Suprapubic skin (tissue), 4 donors: ENCODE measurements at regions not wholly inside any gene's neighbourhood (a gene's known extent, or its start where the extent isn't known, plus 50 kb on each side); places are given as distances from the start of the nearest gene placed in this dataset.

ENCODE experiments used
- DNase-seq, 2 donors: peaks; one replicate each; pipeline ENCODE4 v3.0.0-alpha.2; 2019; ENCODE audit warnings: low spot score in 2 of 2
- H3K27ac ChIP-seq: fragments of 200-600 bp; sonication (generic); one replicate; pipeline ENCODE4 v1.5.1; 2019
- H3K27me3 ChIP-seq: fragments of 200-600 bp; sonication (generic); one replicate; pipeline ENCODE4 v1.5.1; 2019
- H3K36me3 ChIP-seq: fragments of 200-600 bp; sonication (generic); one replicate; pipeline ENCODE4 v1.5.1; 2019
- H3K4me1 ChIP-seq: fragments of 200-600 bp; sonication (generic); one replicate; pipeline ENCODE4 v1.5.1; 2019
- H3K4me3 ChIP-seq: fragments of 200-600 bp; sonication (generic); one replicate; pipeline ENCODE4 v1.5.1; 2019; ENCODE audit warnings: mild to moderate bottlenecking
- H3K9me3 ChIP-seq: fragments of 200-600 bp; sonication (generic); one replicate; pipeline ENCODE4 v1.5.1; 2019
- CTCF ChIP-seq, 2 donors: fragments of 200-600 bp in 1 of 2; fragments of 450-650 bp in 1 of 2; sonication (generic) in 1 of 2; IDR thresholded peaks; one replicate each; pipeline ENCODE4 v1.5.1; 2016 to 2019; ENCODE audit warnings: antibody characterized with exemption in 2 of 2, mild to moderate bottlenecking in 1 of 2, moderate library complexity in 1 of 2
- EP300 ChIP-seq: sonication (generic); formaldehyde crosslinking; IDR thresholded peaks from one replicate; pipeline ENCODE4 v1.6.1; 2017; ENCODE audit warnings: antibody characterized with exemption
- POLR2A ChIP-seq, 2 donors: fragments of 450-650 bp; IDR thresholded peaks; one replicate each; pipeline ENCODE4 v1.6.1; 2017; ENCODE audit warnings: antibody characterized with exemption in 2 of 2, mild to moderate bottlenecking in 2 of 2, moderate library complexity in 2 of 2
- POLR2AphosphoS5 ChIP-seq, 3 donors: sonication (generic); formaldehyde crosslinking; IDR thresholded peaks; one replicate each; pipeline ENCODE4 v1.6.1; 2017; ENCODE audit warnings: antibody characterized with exemption in 3 of 3
- WGBS: methylation state at CpG from one replicate; pipeline ENCODE4 v1.1.5; 2018; 5-methylcytosine and 5-hydroxymethylcytosine counted together

GRCh38 chr17:34764716-34765115 is 185.3 kb downstream of the TMEM132E start:
- Histone ChIP-seq H3K4me1 (no peaks in the 10 kb centered on the region), H3K36me3 (no peaks in the 10 kb centered on the region), H3K9me3 (no peaks in the 10 kb centered on the region), H3K27me3 (peaks cover 11% of the 10 kb centered on the region), H3K4me3 (no peak overlapping the region), H3K27ac (no peak overlapping the region)
- no peak for TF ChIP-seq POLR2A (IDR thresholded peaks at IDR 0.05)
- no peak for TF ChIP-seq POLR2AphosphoS5 (IDR thresholded peaks at IDR 0.05)
- no peak for TF ChIP-seq CTCF (IDR thresholded peaks at IDR 0.05)
- TF ChIP-seq EP300: no peak
- DNase-seq: peak in 1 of 2 donors; percentile 11
- WGBS: 82% methylated on average over 3 of the region's 3 CpGs

- no peak overlapping the region for H3K27ac ChIP-seq
- TF ChIP-seq POLR2AphosphoS5 (IDR thresholded peaks at IDR 0.05) (no peak), CTCF (IDR thresholded peaks at IDR 0.05) (no peak), POLR2A (IDR thresholded peaks at IDR 0.05) (no peak), EP300 (no peak)
- 84% methylated on average over 4 of the region's 7 CpGs for WGBS
- no peaks in the 10 kb centered on the region for H3K36me3 ChIP-seq
- H3K4me3 ChIP-seq: no peak overlapping the region
- no peaks in the 10 kb centered on the region for H3K4me1 ChIP-seq
- DNase-seq: peak; percentile 28 to 34
- H3K9me3 ChIP-seq: no peaks in the 10 kb centered on the region
- H3K27me3 ChIP-seq: peaks cover 11% of the 10 kb centered on the region
Measured at GRCh38 chr17:34763728-34764665, 184.6 kb downstream of the TMEM132E start.

- peaks cover 17% of the 10 kb centered on the region for H3K27me3 ChIP-seq
- TF ChIP-seq POLR2A (IDR thresholded peaks at IDR 0.05): no peak
- no peak for TF ChIP-seq EP300
- no peak for TF ChIP-seq CTCF (IDR thresholded peaks at IDR 0.05)
- H3K4me3 ChIP-seq: no peak overlapping the region
- H3K27ac ChIP-seq: no peak overlapping the region
- 46% methylated on average over 3 of the region's 3 CpGs for WGBS
- H3K4me1 ChIP-seq: no peaks in the 10 kb centered on the region
- no peaks in the 10 kb centered on the region for H3K36me3 ChIP-seq
- DNase-seq: peak in 1 of 2 donors; percentile 23
- no peaks in the 10 kb centered on the region for H3K9me3 ChIP-seq
Measured at GRCh38 chr17:34762078-34762477, 182.7 kb downstream of the TMEM132E start.

- no peak for DNase-seq
- Histone ChIP-seq H3K4me3 (no peak overlapping the region), H3K36me3 (no peaks in the 10 kb centered on the region), H3K27me3 (peaks cover 21% of the 10 kb centered on the region), H3K9me3 (no peaks in the 10 kb centered on the region), H3K27ac (no peak overlapping the region), H3K4me1 (no peaks in the 10 kb centered on the region)
- no peak for TF ChIP-seq POLR2A (IDR thresholded peaks at IDR 0.05)
- no peak for TF ChIP-seq CTCF (IDR thresholded peaks at IDR 0.05)
- no peak for TF ChIP-seq POLR2AphosphoS5 (IDR thresholded peaks at IDR 0.05)
- TF ChIP-seq EP300: no peak
- 67% methylated on average over 4 of the region's 4 CpGs for WGBS
Measured at GRCh38 chr17:34761646-34762045, 182.3 kb downstream of the TMEM132E start.

GRCh38 chr17:34760931-34761495 is 181.6 kb downstream of the TMEM132E start:
- peak in 1 of 2 donors; percentile 54 for DNase-seq
- Histone ChIP-seq H3K4me1 (no peaks in the 10 kb centered on the region), H3K36me3 (no peaks in the 10 kb centered on the region), H3K4me3 (no peak overlapping the region), H3K9me3 (no peaks in the 10 kb centered on the region), H3K27me3 (peaks cover 24% of the 10 kb centered on the region), H3K27ac (no peak overlapping the region)
- TF ChIP-seq EP300 (no peak), POLR2A (IDR thresholded peaks at IDR 0.05) (no peak), CTCF (IDR thresholded peaks at IDR 0.05) (no peak), POLR2AphosphoS5 (IDR thresholded peaks at IDR 0.05) (no peak)
- WGBS: 17% methylated on average over 3 of the region's 3 CpGs
